Osteoblast (primary cell): ENCODE measurements at regions not wholly inside any gene's neighbourhood (a gene's known extent, or its start where the extent isn't known, plus 50 kb on each side); places are given as distances from the start of the nearest gene placed in this dataset.

Experiments used
- DNase-seq: peaks from one replicate; pipeline ENCODE4 v3.0.0; 2011; ENCODE audit warnings: low spot score, mixed read lengths; ENCODE audit not compliant: insufficient read length; ENCODE audit errors: missing footprints
- H2AFZ ChIP-seq: 2 replicates; pipeline ENCODE4 v1.6.0; 2011; ENCODE audit warnings: mild to moderate bottlenecking, low read length
- H3K27ac ChIP-seq: 2 replicates; pipeline ENCODE4 v1.5.1; 2011; ENCODE audit warnings: mild to moderate bottlenecking, low read depth, low read length, moderate library complexity
- H3K27me3 ChIP-seq: 2 replicates; pipeline ENCODE4 v1.6.0; 2012; ENCODE audit warnings: mild to moderate bottlenecking, control low read depth, inconsistent platforms, low read length, moderate library complexity; ENCODE audit not compliant: insufficient read depth
- H3K36me3 ChIP-seq: 2 replicates; pipeline ENCODE4 v1.5.1; 2011; ENCODE audit warnings: mild to moderate bottlenecking, low read length, control low read depth, moderate library complexity; ENCODE audit not compliant: insufficient read depth
- H3K4me1 ChIP-seq: 2 replicates; pipeline ENCODE4 v1.5.1; 2011; ENCODE audit warnings: mild to moderate bottlenecking, low read length, control low read depth, moderate library complexity; ENCODE audit not compliant: insufficient read depth
- H3K4me2 ChIP-seq: 2 replicates; pipeline ENCODE4 v1.6.0; 2011; ENCODE audit warnings: mild to moderate bottlenecking, low read length; ENCODE audit not compliant: insufficient read depth
- H3K4me3 ChIP-seq: fragments of 200-600 bp; sonication (generic); 3 replicates; pipeline ENCODE4 v1.5.1; 2012; ENCODE audit warnings: mild to moderate bottlenecking, low read length, inconsistent platforms; ENCODE audit not compliant: insufficient read depth
- H3K79me2 ChIP-seq: 2 replicates; pipeline ENCODE4 v1.6.0; 2012; ENCODE audit warnings: mild to moderate bottlenecking, low read length, control low read depth, inconsistent platforms; ENCODE audit not compliant: insufficient read depth
- H3K9me3 ChIP-seq: 2 replicates; pipeline ENCODE4 v1.5.1; 2011; ENCODE audit warnings: low read depth, low read length, control low read depth
- H4K20me1 ChIP-seq: 2 replicates; pipeline ENCODE4 v1.6.0; 2012; ENCODE audit warnings: mild to moderate bottlenecking, low read length, control low read depth; ENCODE audit not compliant: insufficient read depth
- TF ChIP-seq, protein P1 (sequence below): IDR thresholded peaks from 2 replicates; pipeline ENCODE4 v1.5.1; 2011; ENCODE audit warnings: mild to moderate bottlenecking, low read depth, low read length, moderate library complexity; ENCODE audit errors: extremely low read depth

DNA sequence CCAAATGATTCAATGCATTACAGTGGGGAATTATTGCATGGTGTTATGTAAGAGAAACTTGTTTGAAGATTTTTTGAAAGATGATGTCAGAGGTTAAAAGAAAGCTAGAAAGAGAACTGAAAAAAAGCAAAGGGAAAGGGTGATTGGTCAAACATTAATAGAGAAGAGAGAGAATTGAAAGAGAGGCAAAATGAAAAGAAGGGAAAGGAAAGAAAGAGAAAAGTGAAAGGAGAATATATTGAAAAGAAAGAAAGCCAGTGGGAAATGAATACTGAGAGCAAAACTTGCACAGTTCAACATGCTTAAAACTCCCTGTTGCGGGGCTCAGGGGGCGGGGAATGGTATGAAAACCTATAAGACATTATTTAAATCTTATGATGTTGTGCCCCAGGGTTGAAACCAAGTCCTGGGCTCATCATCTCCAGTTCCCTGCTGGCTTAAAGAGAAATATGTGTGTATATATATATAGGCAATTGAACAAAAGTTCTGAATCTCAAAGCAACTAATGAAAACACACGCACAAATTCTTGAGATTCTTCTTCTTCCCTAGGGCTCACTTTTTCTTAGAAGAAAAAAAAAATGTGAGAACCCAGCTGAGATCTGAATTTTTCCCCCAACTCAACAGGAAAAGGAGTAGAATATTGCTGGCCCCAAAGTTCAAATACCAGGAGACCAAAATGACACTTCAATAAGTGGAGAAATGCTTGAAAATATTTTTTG is 2045.9 kb upstream of the CELF4 start:
- no peaks in the 10 kb centered on the region for H3K79me2 ChIP-seq
- H2AFZ ChIP-seq = no peak overlapping the region
- no peak overlapping the region for H3K27ac ChIP-seq
- no peak for DNase-seq
- no peak overlapping the region for H3K4me2 ChIP-seq
- H3K36me3 ChIP-seq = no peaks in the 10 kb centered on the region
- TF ChIP-seq, protein P1, sequence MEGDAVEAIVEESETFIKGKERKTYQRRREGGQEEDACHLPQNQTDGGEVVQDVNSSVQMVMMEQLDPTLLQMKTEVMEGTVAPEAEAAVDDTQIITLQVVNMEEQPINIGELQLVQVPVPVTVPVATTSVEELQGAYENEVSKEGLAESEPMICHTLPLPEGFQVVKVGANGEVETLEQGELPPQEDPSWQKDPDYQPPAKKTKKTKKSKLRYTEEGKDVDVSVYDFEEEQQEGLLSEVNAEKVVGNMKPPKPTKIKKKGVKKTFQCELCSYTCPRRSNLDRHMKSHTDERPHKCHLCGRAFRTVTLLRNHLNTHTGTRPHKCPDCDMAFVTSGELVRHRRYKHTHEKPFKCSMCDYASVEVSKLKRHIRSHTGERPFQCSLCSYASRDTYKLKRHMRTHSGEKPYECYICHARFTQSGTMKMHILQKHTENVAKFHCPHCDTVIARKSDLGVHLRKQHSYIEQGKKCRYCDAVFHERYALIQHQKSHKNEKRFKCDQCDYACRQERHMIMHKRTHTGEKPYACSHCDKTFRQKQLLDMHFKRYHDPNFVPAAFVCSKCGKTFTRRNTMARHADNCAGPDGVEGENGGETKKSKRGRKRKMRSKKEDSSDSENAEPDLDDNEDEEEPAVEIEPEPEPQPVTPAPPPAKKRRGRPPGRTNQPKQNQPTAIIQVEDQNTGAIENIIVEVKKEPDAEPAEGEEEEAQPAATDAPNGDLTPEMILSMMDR = no peak
- H3K9me3 ChIP-seq = no peaks in the 10 kb centered on the region
- no peaks in the 10 kb centered on the region for H3K4me1 ChIP-seq
- no peaks in the 10 kb centered on the region for H4K20me1 ChIP-seq
- no peak overlapping the region for H3K4me3 ChIP-seq
- H3K27me3 ChIP-seq = no peaks in the 10 kb centered on the region

DNA sequence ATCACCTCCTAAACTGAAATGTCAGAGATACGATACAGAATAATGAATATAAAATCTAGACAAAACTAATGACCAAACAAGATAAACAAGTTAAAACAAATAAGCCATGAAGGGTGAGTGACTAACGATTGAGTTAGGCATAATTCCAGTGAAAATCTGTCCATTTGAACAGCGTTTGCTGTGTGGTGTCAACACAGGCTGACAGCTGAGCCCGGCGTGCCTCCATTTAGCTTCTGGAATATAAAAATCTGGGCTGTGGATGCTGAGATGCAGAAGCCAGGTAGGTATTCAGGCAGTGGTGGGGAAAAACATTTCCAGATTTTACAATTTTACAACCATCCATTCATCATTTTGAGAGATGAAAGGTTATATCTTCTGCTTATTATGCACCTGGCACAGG is 2041.4 kb upstream of the CELF4 start:
- no peak overlapping the region for H3K27ac ChIP-seq
- TF ChIP-seq, protein P1 = no peak
- no peaks in the 10 kb centered on the region for H3K4me1 ChIP-seq
- no peaks in the 10 kb centered on the region for H4K20me1 ChIP-seq
- no peaks in the 10 kb centered on the region for H3K36me3 ChIP-seq
- H3K27me3 ChIP-seq = no peaks in the 10 kb centered on the region
- H3K4me3 ChIP-seq = no peak overlapping the region
- peak; percentile 51 for DNase-seq
- no peaks in the 10 kb centered on the region for H3K9me3 ChIP-seq
- H3K4me2 ChIP-seq = no peak overlapping the region
- H3K79me2 ChIP-seq = no peaks in the 10 kb centered on the region
- no peak overlapping the region for H2AFZ ChIP-seq

DNA sequence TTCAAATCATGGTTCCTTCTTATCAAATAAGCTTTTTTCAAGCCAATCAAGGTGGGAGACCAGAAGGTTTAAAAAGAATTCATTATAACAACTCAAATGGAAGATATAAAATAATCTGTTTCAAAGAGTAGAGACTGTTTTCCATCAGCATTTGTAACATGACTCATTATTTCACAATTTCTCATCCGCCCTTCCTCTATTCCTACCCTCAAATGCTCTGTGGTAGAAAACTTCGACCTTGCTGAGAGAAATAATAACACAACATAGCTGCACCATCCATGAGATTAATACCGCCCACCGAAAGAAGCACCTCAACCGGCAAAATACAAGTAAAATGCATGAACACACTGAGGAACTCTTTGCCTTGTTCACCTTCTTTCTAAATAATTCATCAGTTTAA is 2039.2 kb upstream of the CELF4 start:
- Histone ChIP-seq H3K4me2 (no peak overlapping the region), H3K4me1 (no peaks in the 10 kb centered on the region), H3K27ac (no peak overlapping the region), H3K9me3 (no peaks in the 10 kb centered on the region), H3K4me3 (no peak overlapping the region), H3K79me2 (no peaks in the 10 kb centered on the region), H2AFZ (no peak overlapping the region), H4K20me1 (no peaks in the 10 kb centered on the region), H3K36me3 (no peaks in the 10 kb centered on the region), H3K27me3 (no peaks in the 10 kb centered on the region)
- DNase-seq = no peak
- TF ChIP-seq, protein P1 = no peak

DNA sequence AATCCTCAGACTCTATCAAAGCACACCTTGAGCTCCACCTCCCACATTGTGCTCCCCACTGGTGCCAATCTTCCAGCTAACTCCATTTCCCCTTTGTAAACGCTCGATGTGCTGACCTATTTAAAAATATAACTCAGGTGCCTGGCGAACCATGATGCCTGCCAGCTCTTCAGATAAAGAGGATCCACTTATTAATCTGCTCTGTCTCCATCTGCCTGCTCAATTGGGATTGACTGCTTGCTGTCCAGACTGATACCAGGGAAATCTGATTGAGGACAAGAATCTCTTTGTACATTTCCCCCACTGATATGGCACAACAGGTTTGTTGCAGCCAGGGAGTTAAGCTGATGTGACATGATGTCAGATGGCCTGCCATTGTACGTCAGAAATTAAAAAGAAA is 2036.5 kb upstream of the CELF4 start:
- Histone ChIP-seq H3K27me3 (no peaks in the 10 kb centered on the region), H3K27ac (no peak overlapping the region), H3K36me3 (no peaks in the 10 kb centered on the region), H3K9me3 (no peaks in the 10 kb centered on the region), H3K79me2 (no peaks in the 10 kb centered on the region), H2AFZ (no peak overlapping the region), H3K4me1 (no peaks in the 10 kb centered on the region), H3K4me2 (no peak overlapping the region), H3K4me3 (no peak overlapping the region), H4K20me1 (no peaks in the 10 kb centered on the region)
- TF ChIP-seq, protein P1 = no peak
- DNase-seq = no peak
